WTC11 (cell line): ENCODE measurements at regions not wholly inside any gene's neighbourhood (a gene's known extent, or its start where the extent isn't known, plus 50 kb on each side); places are given as distances from the start of the nearest gene placed in this dataset.

Experiments used
- ATAC-seq: fragments of 200-7000 bp; cut with Tn5 transposase; 2 replicates; pipeline ENCODE4 v1.10.0; 2021; ENCODE audit warnings: mild to moderate bottlenecking, moderate library complexity
- CTCF ChIA-PET: fragments of 300-600 bp; sonication (Branson Sonifier 250); formaldehyde crosslinking; loops from one replicate; lab custom pipeline; 2021; ENCODE audit warnings: antibody characterized with exemption; lab: Charles Lee
- POLR2A ChIA-PET: fragments of 350-600 bp; sonication (Branson Sonifier 250); formaldehyde crosslinking; loops from one replicate; lab custom pipeline; 2021; ENCODE audit warnings: antibody characterized with exemption; lab: Charles Lee
- DNase-seq: peaks from one replicate; pipeline ENCODE4 v3.0.0; 2021; ENCODE audit warnings: low spot score
- H3K27ac Mint-ChIP-seq: 2 replicates; pipeline ENCODE4 v1.8.0; 2021; ENCODE audit warnings: mixed read lengths
- H3K27me3 Mint-ChIP-seq: 2 replicates; pipeline ENCODE4 v1.8.0; 2021; ENCODE audit warnings: low read depth, mild to moderate bottlenecking, moderate library complexity, mixed read lengths
- H3K36me3 Mint-ChIP-seq: 2 replicates; pipeline ENCODE4 v1.8.0; 2021; ENCODE audit warnings: mixed read lengths
- H3K4me1 Mint-ChIP-seq: 2 replicates; pipeline ENCODE4 v1.8.0; 2022; ENCODE audit warnings: mixed read lengths
- H3K4me3 Mint-ChIP-seq: 2 replicates; pipeline ENCODE4 v1.8.0; 2021; ENCODE audit warnings: mild to moderate bottlenecking, moderate library complexity, mixed read lengths
- H3K9me3 Mint-ChIP-seq: 2 replicates; pipeline ENCODE4 v1.8.0; 2021; ENCODE audit warnings: mixed read lengths
- CBFB ChIP-seq: sonication (generic); formaldehyde crosslinking; IDR thresholded peaks from 2 replicates; pipeline ENCODE4 v1.8.1; 2022; ENCODE audit warnings: mild to moderate bottlenecking, low read depth, missing genetic modification reagents
- CREB1 ChIP-seq: sonication (generic); formaldehyde crosslinking; IDR thresholded peaks from 2 replicates; pipeline ENCODE4 v1.8.0; 2023; ENCODE audit warnings: mild to moderate bottlenecking, missing genetic modification reagents
- GABPB1 ChIP-seq: sonication (generic); formaldehyde crosslinking; IDR thresholded peaks from 2 replicates; pipeline ENCODE4 v1.8.1; 2023; ENCODE audit warnings: mild to moderate bottlenecking, missing genetic modification reagents
- HMGXB4 ChIP-seq: sonication (generic); formaldehyde crosslinking; IDR thresholded peaks from 2 replicates; pipeline ENCODE4 v1.8.1; 2023; ENCODE audit warnings: mild to moderate bottlenecking, moderate library complexity, missing genetic modification reagents
- IRF2 ChIP-seq: sonication (generic); formaldehyde crosslinking; IDR thresholded peaks from 2 replicates; pipeline ENCODE4 v1.8.0; 2022; ENCODE audit warnings: low read depth, missing genetic modification reagents, borderline replicate concordance
- KAT7 ChIP-seq: sonication (generic); formaldehyde crosslinking; IDR thresholded peaks from 2 replicates; pipeline ENCODE4 v1.8.1; 2023; ENCODE audit warnings: missing genetic modification reagents, mild to moderate bottlenecking, borderline replicate concordance
- MAX ChIP-seq: sonication (generic); formaldehyde crosslinking; IDR thresholded peaks from 2 replicates; pipeline ENCODE4 v1.8.0; 2022; ENCODE audit warnings: mild to moderate bottlenecking, missing genetic modification reagents
- MYBL2 ChIP-seq: sonication (generic); formaldehyde crosslinking; IDR thresholded peaks from 2 replicates; pipeline ENCODE4 v1.8.1; 2023; ENCODE audit warnings: mild to moderate bottlenecking, moderate library complexity, missing genetic modification reagents
- NFATC4 ChIP-seq: fragments of 250-450 bp; sonication (Bioruptor Pico); IDR thresholded peaks from 2 replicates; pipeline ENCODE4 v1.9.0; 2021; ENCODE audit warnings: mild to moderate bottlenecking
- NFE2L1 ChIP-seq: sonication (generic); formaldehyde crosslinking; IDR thresholded peaks from 2 replicates; pipeline ENCODE4 v1.8.1; 2023; ENCODE audit warnings: missing genetic modification reagents
- PRRX2 ChIP-seq: fragments of 250-450 bp; sonication (Bioruptor Pico); IDR thresholded peaks from 2 replicates; pipeline ENCODE4 v1.8.0; 2021; ENCODE audit warnings: mild to moderate bottlenecking
- SMAD4 ChIP-seq: sonication (generic); formaldehyde crosslinking; IDR thresholded peaks from 2 replicates; pipeline ENCODE4 v1.8.0; 2022; ENCODE audit warnings: mild to moderate bottlenecking, missing genetic modification reagents
- STAT6 ChIP-seq: sonication (generic); formaldehyde crosslinking; conservative IDR thresholded peaks from 2 replicates; pipeline ENCODE4 v1.8.1; 2023; ENCODE audit warnings: mild to moderate bottlenecking, low read depth, missing genetic modification reagents, moderate library complexity
- TCF7 ChIP-seq: sonication (generic); formaldehyde crosslinking; IDR thresholded peaks from 2 replicates; pipeline ENCODE4 v1.8.0; 2022; ENCODE audit warnings: mild to moderate bottlenecking, low read depth, missing genetic modification reagents, moderate library complexity
- TP53 ChIP-seq: sonication (generic); formaldehyde crosslinking; IDR thresholded peaks from 2 replicates; pipeline ENCODE4 v1.8.1; 2023; ENCODE audit warnings: mild to moderate bottlenecking, missing genetic modification reagents
- ZNF121 ChIP-seq: sonication (generic); formaldehyde crosslinking; IDR thresholded peaks from 2 replicates; pipeline ENCODE4 v1.8.0; 2023; ENCODE audit warnings: missing genetic modification reagents
- ZNF219 ChIP-seq: sonication (generic); formaldehyde crosslinking; IDR thresholded peaks from 2 replicates; pipeline ENCODE4 v1.8.0; 2023; ENCODE audit warnings: missing genetic modification reagents, mild to moderate bottlenecking, borderline replicate concordance
- ZNF416 ChIP-seq: fragments of 250-450 bp; sonication (Bioruptor Pico); IDR thresholded peaks from 2 replicates; pipeline ENCODE4 v1.9.0; 2021; ENCODE audit warnings: mild to moderate bottlenecking, inconsistent platforms
- ZNF425 ChIP-seq: fragments of 250-450 bp; sonication (Bioruptor Pico); conservative IDR thresholded peaks from 2 replicates; pipeline ENCODE4 v1.9.0; 2021; ENCODE audit warnings: mild to moderate bottlenecking
- TF ChIP-seq, protein P1 (sequence below): sonication (generic); formaldehyde crosslinking; IDR thresholded peaks from 2 replicates; pipeline ENCODE4 v1.8.1; 2023; ENCODE audit warnings: mild to moderate bottlenecking, missing genetic modification reagents, moderate library complexity
- TF ChIP-seq, protein P2 (sequence below): fragments of 250-450 bp; sonication (Bioruptor Pico); IDR thresholded peaks from 2 replicates; pipeline ENCODE4 v1.9.0; 2021; ENCODE audit warnings: mild to moderate bottlenecking
- TF ChIP-seq, protein P3 (sequence below): sonication (generic); formaldehyde crosslinking; IDR thresholded peaks from 2 replicates; pipeline ENCODE4 v1.8.1; 2023; ENCODE audit warnings: mild to moderate bottlenecking, missing genetic modification reagents, moderate library complexity

GRCh38 chr2:3962719-3963118, 259.3 kb downstream of the DCDC2C start:
- DNase-seq = no peak
- H3K27ac Mint-ChIP-seq = no peak overlapping the region
- TF ChIP-seq CBFB (CRISPR knock-in tag) (no peak), TCF7 (CRISPR knock-in tag) (no peak), NFATC4 (CRISPR knock-in tag) (no peak), SMAD4 (CRISPR knock-in tag) (no peak), PRRX2 (CRISPR knock-in tag) (no peak)
- TF ChIP-seq, protein P1, sequence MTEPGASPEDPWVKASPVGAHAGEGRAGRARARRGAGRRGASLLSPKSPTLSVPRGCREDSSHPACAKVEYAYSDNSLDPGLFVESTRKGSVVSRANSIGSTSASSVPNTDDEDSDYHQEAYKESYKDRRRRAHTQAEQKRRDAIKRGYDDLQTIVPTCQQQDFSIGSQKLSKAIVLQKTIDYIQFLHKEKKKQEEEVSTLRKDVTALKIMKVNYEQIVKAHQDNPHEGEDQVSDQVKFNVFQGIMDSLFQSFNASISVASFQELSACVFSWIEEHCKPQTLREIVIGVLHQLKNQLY (CRISPR knock-in tag) = no peak
- H3K4me3 Mint-ChIP-seq = no peak overlapping the region
- ChIA-PET POLR2A (no interaction called here), CTCF (no interaction called here)
- 0 out of 2 replicates have a peak, but pooled peaks cover 5% of the 10 kb centered on the region for H3K27me3 Mint-ChIP-seq
- H3K9me3 Mint-ChIP-seq = peaks cover 75% of the 10 kb centered on the region
- ATAC-seq = no peak
- no peaks in the 10 kb centered on the region for H3K4me1 Mint-ChIP-seq
- H3K36me3 Mint-ChIP-seq = peaks cover 66% of the 10 kb centered on the region

DNA sequence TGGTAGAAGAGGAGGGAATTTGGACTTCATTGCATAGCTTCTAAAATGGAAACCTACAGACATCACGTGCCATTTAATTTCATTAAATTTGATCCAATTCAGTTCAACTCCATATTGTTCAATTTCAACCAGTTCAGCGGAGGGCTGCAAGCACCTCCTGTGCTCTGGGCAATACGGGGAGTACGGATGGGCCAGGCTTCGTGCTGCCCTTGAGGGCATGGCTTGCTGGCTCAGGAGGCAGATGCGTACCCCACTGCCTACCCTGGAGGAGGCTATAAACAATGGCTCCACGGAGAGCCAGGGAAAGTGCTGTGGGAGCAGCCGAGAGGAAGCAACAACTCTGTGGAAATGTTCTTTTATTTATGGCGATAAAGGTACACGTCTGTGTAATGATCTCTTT, 261.8 kb downstream of the DCDC2C start:
- peaks cover 5% of the 10 kb centered on the region; the same call in 1 of the 2 replicates for H3K27me3 Mint-ChIP-seq
- TF ChIP-seq ZNF416 (CRISPR knock-in tag) (no peak), IRF2 (CRISPR knock-in tag) (no peak), MYBL2 (CRISPR knock-in tag) (no peak), HMGXB4 (CRISPR knock-in tag) (no peak), NFE2L1 (CRISPR knock-in tag) (no peak), TP53 (CRISPR knock-in tag) (no peak), TCF7 (CRISPR knock-in tag) (no peak), STAT6 (CRISPR knock-in tag) (no peak)
- TF ChIP-seq, protein P2, sequence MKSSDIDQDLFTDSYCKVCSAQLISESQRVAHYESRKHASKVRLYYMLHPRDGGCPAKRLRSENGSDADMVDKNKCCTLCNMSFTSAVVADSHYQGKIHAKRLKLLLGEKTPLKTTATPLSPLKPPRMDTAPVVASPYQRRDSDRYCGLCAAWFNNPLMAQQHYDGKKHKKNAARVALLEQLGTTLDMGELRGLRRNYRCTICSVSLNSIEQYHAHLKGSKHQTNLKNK (CRISPR knock-in tag) = no peak
- POLR2A ChIA-PET = no interaction called here
- DNase-seq (no peak), ATAC-seq (no peak)
- CTCF ChIA-PET = no interaction called here
- peaks cover 71% of the 10 kb centered on the region for H3K36me3 Mint-ChIP-seq
- peaks cover 69% of the 10 kb centered on the region for H3K9me3 Mint-ChIP-seq
- H3K4me1 Mint-ChIP-seq = no peaks in the 10 kb centered on the region
- no peak overlapping the region for H3K4me3 Mint-ChIP-seq
- no peak overlapping the region for H3K27ac Mint-ChIP-seq

GRCh38 chr2:3965953-3966352, 262.6 kb downstream of the DCDC2C start:
- ATAC-seq (no peak), DNase-seq (no peak)
- Mint-ChIP-seq H3K4me1 (no peaks in the 10 kb centered on the region), H3K9me3 (peaks cover 63% of the 10 kb centered on the region), H3K27ac (no peak overlapping the region), H3K4me3 (no peak overlapping the region), H3K27me3 (peaks cover 5% of the 10 kb centered on the region; the same call in 1 of the 2 replicates), H3K36me3 (peaks cover 68% of the 10 kb centered on the region)
- POLR2A ChIA-PET = no interaction called here
- CTCF ChIA-PET = no interaction called here
- TF ChIP-seq KAT7 (CRISPR knock-in tag) (no peak), ZNF121 (no peak), ZNF219 (CRISPR knock-in tag) (no peak), ZNF425 (CRISPR knock-in tag) (no peak), MAX (no peak), PRRX2 (CRISPR knock-in tag) (no peak), CREB1 (CRISPR knock-in tag) (no peak), SMAD4 (CRISPR knock-in tag) (no peak), GABPB1 (CRISPR knock-in tag) (no peak)
- TF ChIP-seq, protein P3, sequence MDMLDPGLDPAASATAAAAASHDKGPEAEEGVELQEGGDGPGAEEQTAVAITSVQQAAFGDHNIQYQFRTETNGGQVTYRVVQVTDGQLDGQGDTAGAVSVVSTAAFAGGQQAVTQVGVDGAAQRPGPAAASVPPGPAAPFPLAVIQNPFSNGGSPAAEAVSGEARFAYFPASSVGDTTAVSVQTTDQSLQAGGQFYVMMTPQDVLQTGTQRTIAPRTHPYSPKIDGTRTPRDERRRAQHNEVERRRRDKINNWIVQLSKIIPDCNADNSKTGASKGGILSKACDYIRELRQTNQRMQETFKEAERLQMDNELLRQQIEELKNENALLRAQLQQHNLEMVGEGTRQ (CRISPR knock-in tag) = no peak
